HepG2 (cell line): ENCODE measurements at regions not wholly inside any gene's neighbourhood (a gene's known extent, or its start where the extent isn't known, plus 50 kb on each side); places are given as distances from the start of the nearest gene placed in this dataset.

ENCODE experiments used
- ATAC-seq: fragments of 200-7000 bp; cut with Tn5 transposase; 3 replicates; pipeline ENCODE4 v1.9.1; 2020; ENCODE audit warnings: mild to moderate bottlenecking, moderate library complexity
- BruUV-seq: library from RNA; stranded (reverse); fragments of 400-500 nt; replicated peaks from 2 replicates; lab custom pipeline; 2021; lab: Mats Ljungman, UMichigan
- CTCF ChIA-PET: fragments of 300-600 bp; formaldehyde crosslinking; extraction: SDS; loops from one replicate; lab custom pipeline; 2021; ENCODE audit warnings: low total read pairs, inconsistent platforms, low intra/inter-chr PET ratio; lab: Yijun Ruan, JAX
- POLR2A ChIA-PET: fragments of 350-600 bp; sonication (Branson Sonifier 250); formaldehyde crosslinking; loops from one replicate; lab custom pipeline; 2020; ENCODE audit warnings: antibody characterized with exemption, inconsistent platforms; lab: Yijun Ruan, JAX
- DNase-seq: peaks from one replicate; pipeline ENCODE4 v3.0.0-alpha.2; 2015; ENCODE audit warnings: low spot score
- FAIRE-seq: peaks from 3 replicates; lab custom pipeline; 2011; peaks lifted over from hg19 to GRCh38; lab: Jason Lieb, UNC
- H2AFZ ChIP-seq: one replicate; pipeline ENCODE4 v1.6.1; 2011; ENCODE audit warnings: low read length, inconsistent platforms
- H3K27ac ChIP-seq: fragments of 300-600 bp; 3 replicates; pipeline ENCODE4 v1.8.0; 2011; ENCODE audit warnings: mixed run types, mild to moderate bottlenecking, mixed read lengths, low read length, inconsistent platforms; ENCODE audit not compliant: insufficient read depth; ENCODE audit errors: extremely low read length
- H3K27me3 ChIP-seq, 2 experiments: fragments of 200-600 bp in 1 of 2; 2 replicates in 1 of 2; 3 replicates in 1 of 2; pipeline versions ENCODE4 v1.6.0 to v1.8.0; 2011; ENCODE audit warnings: low read length in 2 of 2, mild to moderate bottlenecking in 2 of 2, moderate library complexity in 2 of 2, inconsistent platforms in 1 of 2; ENCODE audit not compliant: insufficient read depth in 2 of 2, control insufficient read depth in 1 of 2
- H3K36me3 ChIP-seq, 2 experiments: fragments of 200-600 bp in 1 of 2; replicated peaks in 1 of 2; 2 replicates in 1 of 2; 3 replicates in 1 of 2; pipeline versions ENCODE4 v1.5.1 to v1.8.0; 2011; ENCODE audit warnings: low read length in 2 of 2, inconsistent platforms in 1 of 2; ENCODE audit not compliant: insufficient read depth in 2 of 2, control insufficient read depth in 1 of 2
- H3K4me1 ChIP-seq: 2 replicates; pipeline ENCODE4 v1.5.1; 2012; ENCODE audit warnings: low read length, inconsistent platforms; ENCODE audit not compliant: insufficient read depth
- H3K4me2 ChIP-seq: 2 replicates; pipeline ENCODE4 v1.6.0; 2011; ENCODE audit warnings: low read depth, low read length, inconsistent platforms
- H3K4me3 ChIP-seq, 3 experiments: fragments of 200-600 bp in 1 of 3; sonication (generic), shearing (Covaris generic) in 1 of 3; replicated peaks in 1 of 3; 2 replicates each; pipeline ENCODE4 v1.5.1; 2011 to 2016; ENCODE audit warnings: low read length in 3 of 3, inconsistent platforms in 2 of 3, low read depth in 2 of 3, mild to moderate bottlenecking in 2 of 3, control low read depth in 1 of 3, mixed read lengths in 1 of 3; ENCODE audit not compliant: insufficient read depth in 1 of 3
- H3K79me2 ChIP-seq: one replicate; pipeline ENCODE4 v1.6.1; 2011; ENCODE audit warnings: low read length, inconsistent platforms; ENCODE audit not compliant: insufficient read depth
- H3K9ac ChIP-seq: 2 replicates; pipeline ENCODE4 v1.6.0; 2011; ENCODE audit warnings: mild to moderate bottlenecking, low read depth, low read length, inconsistent platforms; ENCODE audit not compliant: insufficient read depth
- H3K9me3 ChIP-seq: 2 replicates; pipeline ENCODE4 v1.5.1; 2012; ENCODE audit warnings: mild to moderate bottlenecking, low read length
- H4K20me1 ChIP-seq: 2 replicates; pipeline ENCODE4 v1.6.0; 2011; ENCODE audit warnings: inconsistent platforms, mild to moderate bottlenecking, low read length, moderate library complexity; ENCODE audit not compliant: insufficient read depth
- ARHGAP35 ChIP-seq: sonication (generic); formaldehyde crosslinking; IDR thresholded peaks from 2 replicates; pipeline ENCODE4 v1.9.0; 2022; ENCODE audit warnings: mild to moderate bottlenecking, inconsistent platforms, moderate library complexity, missing genetic modification reagents, borderline replicate concordance
- FLYWCH1 ChIP-seq: sonication (generic); formaldehyde crosslinking; IDR thresholded peaks from 2 replicates; pipeline ENCODE4 v1.8.1; 2023; ENCODE audit warnings: mild to moderate bottlenecking, missing genetic modification reagents
- HOXA7 ChIP-seq: sonication (generic); formaldehyde crosslinking; IDR thresholded peaks from 2 replicates; pipeline ENCODE4 v1.8.1; 2022; ENCODE audit warnings: mild to moderate bottlenecking, missing genetic modification reagents, moderate library complexity
- MAFK ChIP-seq, 2 experiments: IDR thresholded peaks in 1 of 2; conservative IDR thresholded peaks in 1 of 2; 2 replicates each; pipeline ENCODE4 v1.6.1; 2011; ENCODE audit warnings: improper control_type of control experiment in 2 of 2, low read length in 2 of 2
- SMYD3 ChIP-seq: sonication (generic); formaldehyde crosslinking; IDR thresholded peaks from 2 replicates; pipeline ENCODE4 v1.8.1; 2023; ENCODE audit warnings: mild to moderate bottlenecking, missing genetic modification reagents
- STAT6 ChIP-seq: sonication (generic); formaldehyde crosslinking; IDR thresholded peaks from 2 replicates; pipeline ENCODE4 v1.4.0; 2020; ENCODE audit warnings: missing genetic modification reagents, mild to moderate bottlenecking, borderline replicate concordance
- ZBTB14 ChIP-seq: sonication (generic); formaldehyde crosslinking; IDR thresholded peaks from 2 replicates; pipeline ENCODE4 v1.4.0; 2020; ENCODE audit warnings: missing genetic modification reagents
- ZNF205 ChIP-seq: IDR thresholded peaks from 2 replicates; pipeline ENCODE4 v1.6.1; 2018; ENCODE audit warnings: missing biosample characterization, missing genetic modification reagents
- ZNF274 ChIP-seq: sonication (generic); formaldehyde crosslinking; IDR thresholded peaks from 2 replicates; pipeline ENCODE4 v1.5.1; 2020; ENCODE audit warnings: mild to moderate bottlenecking, missing genetic modification reagents
- ZNF350 ChIP-seq: sonication (generic); formaldehyde crosslinking; IDR thresholded peaks from 2 replicates; pipeline ENCODE4 v1.4.0; 2020; ENCODE audit warnings: mild to moderate bottlenecking, low read depth, missing genetic modification reagents, borderline replicate concordance
- ZNF563 ChIP-seq: sonication (generic); formaldehyde crosslinking; IDR thresholded peaks from 2 replicates; pipeline ENCODE4 v1.8.0; 2022; ENCODE audit warnings: mild to moderate bottlenecking, moderate library complexity, missing genetic modification reagents
- ZNF580 ChIP-seq: IDR thresholded peaks from 2 replicates; pipeline ENCODE4 v1.6.1; 2016; ENCODE audit warnings: low read depth, borderline replicate concordance
- ZNF639 ChIP-seq: conservative IDR thresholded peaks from 2 replicates; pipeline ENCODE4 v1.6.1; 2018; ENCODE audit warnings: missing genetic modification reagents
- ZNF674 ChIP-seq: sonication (generic); formaldehyde crosslinking; IDR thresholded peaks from 2 replicates; pipeline ENCODE4 v1.5.0; 2020; ENCODE audit warnings: low read depth, mild to moderate bottlenecking, missing genetic modification reagents
- WGBS: methylation state at CpG from one replicate; pipeline ENCODE4 v1.1.6; 2017; ENCODE audit warnings: low lambda C conversion rate; 5-methylcytosine and 5-hydroxymethylcytosine counted together
- in situ Hi-C: cut with HindIII; loops from 2 replicates; pipeline ENCODE4 v1.10.0; 2017; ENCODE audit warnings: low pct_unique_long_range_greater_than_20kb; ENCODE audit not compliant: extremely low pct_ligation_motif_present
- intact Hi-C: fragments of 100-400 bp; cut with micrococcal nuclease; formaldehyde crosslinking; loops from one replicate; pipeline ENCODE4 v1.10.0; 2022; ENCODE audit not compliant: unreplicated experiment

- ChIA-PET CTCF (no interaction called here), POLR2A (no interaction called here)
- Histone ChIP-seq H3K9ac (no peak overlapping the region), H3K4me1 (no peaks in the 10 kb centered on the region), H3K79me2 (no peaks in the 10 kb centered on the region), H3K4me2 (no peak overlapping the region), H3K36me3 (no peaks in the 10 kb centered on the region), H2AFZ (no peak overlapping the region), H3K4me3 (no peak overlapping the region), H3K27ac (no peak overlapping the region), H3K9me3 (no peaks in the 10 kb centered on the region), H3K27me3 (peaks cover 2 to 35% of the 10 kb centered on the region in 2 experiments; a peak in 2 of 5 replicates), H4K20me1 (no peaks in the 10 kb centered on the region)
- no TSS peak for BruUV-seq
- in situ Hi-C loops (no loop called here), intact Hi-C loops (no loop called here)
- ATAC-seq (no peak), DNase-seq (no peak), FAIRE-seq (no peak)
- WGBS: 51% methylated on average over 2 of the region's 2 CpGs
- no peak for TF ChIP-seq STAT6 (CRISPR knock-in tag)
- TF ChIP-seq ARHGAP35 (CRISPR knock-in tag): no peak
- no peak for TF ChIP-seq HOXA7 (CRISPR knock-in tag)
- no peak for TF ChIP-seq FLYWCH1 (CRISPR knock-in tag)
Observed at GRCh38 chr11:129738242-129738641, 77.4 kb upstream of the TMEM45B start.

GRCh38 chr11:129739339-129739738, 76.3 kb upstream of the TMEM45B start:
- POLR2A ChIA-PET: no interaction called here
- TF ChIP-seq ZNF563 (CRISPR knock-in tag) (no peak), MAFK (conservative IDR thresholded peaks at IDR 0.05 in 1 of 2, IDR thresholded peaks at IDR 0.05 in 1 of 2; ENCODE audit: low read length in 2 of 2) (no peak), ZNF350 (CRISPR knock-in tag) (no peak), ZNF674 (CRISPR knock-in tag) (no peak), SMYD3 (CRISPR knock-in tag) (no peak), ZNF639 (no peak), ZNF580 (no peak), ZNF205 (no peak), ZBTB14 (CRISPR knock-in tag) (no peak), ZNF274 (CRISPR knock-in tag) (no peak)

More at GRCh38 chr11:129739339-129739738, 76.3 kb upstream of the TMEM45B start:
- in situ Hi-C loops (no loop called here), intact Hi-C loops (no loop called here)
- WGBS: 43% methylated on average over 4 of the region's 4 CpGs
- DNase-seq (no peak), FAIRE-seq (no peak), ATAC-seq (no peak)
- Histone ChIP-seq H3K9me3 (no peaks in the 10 kb centered on the region), H4K20me1 (no peaks in the 10 kb centered on the region), H3K79me2 (no peaks in the 10 kb centered on the region), H3K27ac (no peak overlapping the region), H3K36me3 (no peaks in the 10 kb centered on the region), H3K27me3 (peaks cover 2 to 31% of the 10 kb centered on the region in 2 experiments; a peak in 3 of 5 replicates), H3K4me3 (no peak overlapping the region), H3K4me1 (no peaks in the 10 kb centered on the region), H3K4me2 (no peak overlapping the region), H3K9ac (no peak overlapping the region), H2AFZ (no peak overlapping the region)
- CTCF ChIA-PET: no interaction called here
- no TSS peak for BruUV-seq
